GM18858 (cell line): ENCODE measurements at regions not wholly inside any gene's neighbourhood (a gene's known extent, or its start where the extent isn't known, plus 50 kb on each side); places are given as distances from the start of the nearest gene placed in this dataset.
"Not testable (repeated sequence)": the region's sequence is repeated elsewhere in the genome, so short reads cannot be mapped to it uniquely, and the experiment has no call there.

Source experiments
- ATAC-seq: cut with Tn5 transposase; IDR thresholded peaks from one replicate; pipeline ENCODE4 v1.9.1; 2021; ENCODE audit not compliant: unreplicated experiment

DNA sequence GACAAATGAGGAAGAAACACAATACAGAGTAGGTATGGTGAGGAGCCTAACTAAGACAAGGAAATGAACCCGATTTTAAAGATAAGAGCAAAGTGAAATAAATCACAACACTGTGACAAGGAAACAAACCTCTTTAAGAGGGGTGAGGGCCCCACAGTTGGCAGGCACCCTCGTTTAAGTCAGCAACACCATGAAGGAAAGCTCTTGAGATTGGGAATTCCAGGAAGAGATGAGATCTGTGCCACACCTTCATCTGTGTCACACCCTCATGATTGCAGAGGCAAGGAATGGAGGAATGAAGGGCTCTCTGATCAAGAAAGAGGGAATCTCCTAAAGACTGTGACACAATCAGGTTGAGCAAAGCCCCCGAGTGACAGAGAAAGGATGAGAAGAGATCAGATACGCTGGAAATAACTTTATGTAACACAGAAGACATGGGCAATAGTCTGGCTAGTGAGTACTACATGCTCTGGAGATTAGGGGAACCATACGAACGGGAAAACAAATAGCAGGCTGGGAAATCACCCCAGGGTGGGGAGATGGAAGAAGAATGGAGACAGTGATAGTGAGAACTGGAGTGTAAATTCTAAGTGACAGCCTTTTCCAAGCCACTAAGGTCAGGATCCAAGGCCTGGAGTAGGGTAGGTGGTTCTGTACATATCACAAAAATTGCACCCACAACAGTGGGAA lies 51.7 kb upstream of the TERB2 start:
- ATAC-seq, result not testable (repeated sequence)
